ENCODE measurements at regions not wholly inside any gene's neighbourhood (a gene's known extent, or its start where the extent isn't known, plus 50 kb on each side); places are given as distances from the start of the nearest gene placed in this dataset.

- peaks cover 56% of the 10 kb centered on the region for H3K9me3 Mint-ChIP-seq
- peaks cover 11% of the 10 kb centered on the region for H3K4me1 Mint-ChIP-seq
- TF ChIP-seq, protein P1, sequence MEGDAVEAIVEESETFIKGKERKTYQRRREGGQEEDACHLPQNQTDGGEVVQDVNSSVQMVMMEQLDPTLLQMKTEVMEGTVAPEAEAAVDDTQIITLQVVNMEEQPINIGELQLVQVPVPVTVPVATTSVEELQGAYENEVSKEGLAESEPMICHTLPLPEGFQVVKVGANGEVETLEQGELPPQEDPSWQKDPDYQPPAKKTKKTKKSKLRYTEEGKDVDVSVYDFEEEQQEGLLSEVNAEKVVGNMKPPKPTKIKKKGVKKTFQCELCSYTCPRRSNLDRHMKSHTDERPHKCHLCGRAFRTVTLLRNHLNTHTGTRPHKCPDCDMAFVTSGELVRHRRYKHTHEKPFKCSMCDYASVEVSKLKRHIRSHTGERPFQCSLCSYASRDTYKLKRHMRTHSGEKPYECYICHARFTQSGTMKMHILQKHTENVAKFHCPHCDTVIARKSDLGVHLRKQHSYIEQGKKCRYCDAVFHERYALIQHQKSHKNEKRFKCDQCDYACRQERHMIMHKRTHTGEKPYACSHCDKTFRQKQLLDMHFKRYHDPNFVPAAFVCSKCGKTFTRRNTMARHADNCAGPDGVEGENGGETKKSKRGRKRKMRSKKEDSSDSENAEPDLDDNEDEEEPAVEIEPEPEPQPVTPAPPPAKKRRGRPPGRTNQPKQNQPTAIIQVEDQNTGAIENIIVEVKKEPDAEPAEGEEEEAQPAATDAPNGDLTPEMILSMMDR (IDR thresholded peaks at IDR 0.05): no peak
- H3K27ac Mint-ChIP-seq: peak overlapping the region; percentile 47
- H3K27me3 Mint-ChIP-seq (ENCODE audit: low read depth, poor library complexity): no peaks in the 10 kb centered on the region
- peaks cover 40% of the 10 kb centered on the region for H3K36me3 Mint-ChIP-seq (ENCODE audit: low read depth)
- no peak for DNase-seq
- no peak overlapping the region for H3K4me3 Mint-ChIP-seq
Observed at GRCh38 chr13:47632311-47632710, 368.8 kb downstream of the SUCLA2 start.

- H3K4me3 Mint-ChIP-seq: no peak overlapping the region
- H3K36me3 Mint-ChIP-seq (ENCODE audit: low read depth): peaks cover 13% of the 10 kb centered on the region
- no peak for DNase-seq
- peaks cover 20% of the 10 kb centered on the region for H3K9me3 Mint-ChIP-seq
- H3K27ac Mint-ChIP-seq: no peak overlapping the region
- H3K27me3 Mint-ChIP-seq (ENCODE audit: low read depth, poor library complexity): no peaks in the 10 kb centered on the region
- peaks cover 11% of the 10 kb centered on the region for H3K4me1 Mint-ChIP-seq
- TF ChIP-seq, protein P1 (IDR thresholded peaks at IDR 0.05): no peak
Observed at GRCh38 chr13:47628666-47629065, 372.4 kb downstream of the SUCLA2 start.

- DNase-seq: no peak
- peaks cover 3% of the 10 kb centered on the region for H3K36me3 Mint-ChIP-seq (ENCODE audit: low read depth)
- no peak overlapping the region for H3K4me3 Mint-ChIP-seq
- H3K27me3 Mint-ChIP-seq (ENCODE audit: low read depth, poor library complexity): peaks cover 2% of the 10 kb centered on the region
- TF ChIP-seq, protein P1 (IDR thresholded peaks at IDR 0.05): no peak
- no peak overlapping the region for H3K27ac Mint-ChIP-seq
- peaks cover 9% of the 10 kb centered on the region for H3K9me3 Mint-ChIP-seq
- H3K4me1 Mint-ChIP-seq: peaks cover 14% of the 10 kb centered on the region
Observed at GRCh38 chr13:47623862-47624261, 377.2 kb downstream of the SUCLA2 start.

DNA sequence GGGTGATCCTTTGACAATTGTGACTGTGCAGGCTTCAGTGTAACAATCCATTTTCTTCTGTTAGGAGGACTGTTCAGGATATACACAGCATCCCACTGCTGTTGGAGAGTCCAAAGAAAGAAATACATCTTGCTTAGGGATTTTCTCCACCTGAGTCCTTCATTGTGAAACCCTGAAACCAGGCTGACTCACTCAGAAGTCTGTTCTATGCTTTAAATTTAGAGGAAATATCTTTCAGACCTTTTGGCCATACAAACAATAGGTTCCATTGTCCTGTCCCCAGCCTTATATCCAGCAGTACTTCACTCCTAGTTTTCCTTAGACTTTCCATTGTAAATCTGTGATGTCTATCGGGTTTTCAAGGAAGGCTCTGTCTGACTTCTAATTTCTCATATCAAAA is 379.1 kb downstream of the SUCLA2 start:
- H3K27me3 Mint-ChIP-seq (ENCODE audit: low read depth, poor library complexity): peaks cover 3% of the 10 kb centered on the region
- DNase-seq: no peak
- no peak overlapping the region for H3K4me3 Mint-ChIP-seq
- H3K36me3 Mint-ChIP-seq (ENCODE audit: low read depth): peaks cover 5% of the 10 kb centered on the region
- peaks cover 14% of the 10 kb centered on the region for H3K4me1 Mint-ChIP-seq
- no peak overlapping the region for H3K27ac Mint-ChIP-seq
- H3K9me3 Mint-ChIP-seq: peaks cover 17% of the 10 kb centered on the region
- TF ChIP-seq, protein P1 (IDR thresholded peaks at IDR 0.05): no peak

- H3K4me1 Mint-ChIP-seq: no peaks in the 10 kb centered on the region
Observed at GRCh38 chr13:47611664-47612288, 389.3 kb downstream of the SUCLA2 start.

More at GRCh38 chr13:47611664-47612288, 389.3 kb downstream of the SUCLA2 start:
- H3K27ac Mint-ChIP-seq: no peak overlapping the region
- no peaks in the 10 kb centered on the region for H3K36me3 Mint-ChIP-seq (ENCODE audit: low read depth)
- DNase-seq: no peak
- H3K4me3 Mint-ChIP-seq: no peak overlapping the region
- peaks cover 6% of the 10 kb centered on the region for H3K27me3 Mint-ChIP-seq (ENCODE audit: low read depth, poor library complexity)
- TF ChIP-seq, protein P1 (IDR thresholded peaks at IDR 0.05): no peak
- peaks cover 28% of the 10 kb centered on the region for H3K9me3 Mint-ChIP-seq

All from nephron progenitor cell (in vitro differentiated cells).